ENCODE measurements at regions not wholly inside any gene's neighbourhood (a gene's known extent, or its start where the extent isn't known, plus 50 kb on each side); places are given as distances from the start of the nearest gene placed in this dataset.
"Not testable (repeated sequence)": the region's sequence is repeated elsewhere in the genome, so short reads cannot be mapped to it uniquely, and the experiment has no call there.

- ATAC-seq = peak; percentile 43
Observed at GRCh38 chr3:169029674-169030285, 633.7 kb downstream of the MECOM start.

GRCh38 chr3:169028716-169029115 is 634.8 kb downstream of the MECOM start:
- no peak for ATAC-seq

- ATAC-seq = peak; percentile 80
Observed at GRCh38 chr3:169026543-169027182, 636.8 kb downstream of the MECOM start.

- no peak for ATAC-seq
Observed at GRCh38 chr3:169022457-169022856, 641.1 kb downstream of the MECOM start.

- no peak for ATAC-seq
Observed at GRCh38 chr3:169020371-169020770, 643.1 kb downstream of the MECOM start.

GRCh38 chr3:169009453-169009852 is 654.1 kb downstream of the MECOM start:
- no peak for ATAC-seq

- no peak for ATAC-seq
Observed at GRCh38 chr3:169008776-169009358, 654.6 kb downstream of the MECOM start.

- no peak for ATAC-seq
Observed at GRCh38 chr3:169007145-169007544, 656.4 kb downstream of the MECOM start.

GRCh38 chr3:169006398-169006797 is 657.1 kb downstream of the MECOM start:
- ATAC-seq = not testable (repeated sequence)

GRCh38 chr3:169002689-169003088 is 660.8 kb downstream of the MECOM start:
- ATAC-seq = peak; percentile 18

- no peak for ATAC-seq
Observed at GRCh38 chr3:168998792-168999191, 664.7 kb downstream of the MECOM start.

- ATAC-seq = no peak
Observed at GRCh38 chr3:168997488-168997887, 666.0 kb downstream of the MECOM start.

GRCh38 chr3:168996622-168997021 is 666.9 kb downstream of the MECOM start:
- ATAC-seq = no peak

- no peak for ATAC-seq
Observed at GRCh38 chr3:168995129-168995528, 668.4 kb downstream of the MECOM start.

- ATAC-seq = no peak
Observed at GRCh38 chr3:168991803-168992202, 671.7 kb downstream of the MECOM start.

- no peak for ATAC-seq
Observed at GRCh38 chr3:168990621-168991020, 672.9 kb downstream of the MECOM start.

- no peak for ATAC-seq
Observed at GRCh38 chr3:168990134-168990533, 673.4 kb downstream of the MECOM start.

- peak; percentile 98 for ATAC-seq
Observed at GRCh38 chr3:168989396-168989795, 674.1 kb downstream of the MECOM start.

GRCh38 chr3:168988853-168989252 is 674.7 kb downstream of the MECOM start:
- ATAC-seq = no peak

- no peak for ATAC-seq
Observed at GRCh38 chr3:168984872-168985271, 678.6 kb downstream of the MECOM start.

- no peak for ATAC-seq
Observed at GRCh38 chr3:168983046-168983445, 680.5 kb downstream of the MECOM start.

- no peak for ATAC-seq
Observed at GRCh38 chr3:168981396-168981795, 682.1 kb downstream of the MECOM start.

- no peak for ATAC-seq
Observed at GRCh38 chr3:168977716-168978374, 685.7 kb downstream of the MECOM start.

- ATAC-seq = no peak
Observed at GRCh38 chr3:168976969-168977368, 686.5 kb downstream of the MECOM start.

Measured in esophagus mucosa (tissue), 1 donor.